B cell (primary cell): ENCODE measurements at regions not wholly inside any gene's neighbourhood (a gene's known extent, or its start where the extent isn't known, plus 50 kb on each side); places are given as distances from the start of the nearest gene placed in this dataset.
"Not testable (repeated sequence)": the region's sequence is repeated elsewhere in the genome, so short reads cannot be mapped to it uniquely, and the experiment has no call there.

ENCODE experiments used
- ATAC-seq: fragments of 200-7000 bp; cut with Tn5 transposase; one replicate; pipeline ENCODE4 v1.10.0; 2021; ENCODE audit warnings: low read depth, mild to moderate bottlenecking, moderate number of reproducible peaks, moderate library complexity
- CTCF ChIA-PET: fragments of 350-600 bp; sonication (Branson Sonifier 250); formaldehyde crosslinking; loops from one replicate; lab custom pipeline; 2021; ENCODE audit warnings: antibody characterized with exemption, inconsistent platforms; lab: Charles Lee
- POLR2A ChIA-PET: fragments of 350-600 bp; sonication (Branson Sonifier 250); formaldehyde crosslinking; loops from one replicate; lab custom pipeline; 2021; ENCODE audit warnings: antibody characterized with exemption; lab: Charles Lee
- DNase-seq: peaks from one replicate; pipeline ENCODE4 v3.0.0; 2013
- H2AFZ ChIP-seq: 2 replicates; pipeline ENCODE4 v1.6.1; 2012; ENCODE audit warnings: mild to moderate bottlenecking, low read depth, low read length; ENCODE audit not compliant: insufficient read depth, poor library complexity, severe bottlenecking
- H3K27ac ChIP-seq, 2 donors: 1 replicate in 1 of 2; 2 replicates in 1 of 2; pipeline ENCODE4 v1.5.1; 2012 to 2013; ENCODE audit warnings: low read length in 2 of 2, mild to moderate bottlenecking in 2 of 2, moderate library complexity in 1 of 2
- H3K27me3 ChIP-seq, 4 experiments: fragments of 200-600 bp in 1 of 4; sonication (generic) in 1 of 4; replicated peaks in 1 of 4; 1 replicate in 2 of 4; 2 replicates in 2 of 4; pipeline versions ENCODE4 v1.6.1 to v1.7.0; 2013 to 2016; ENCODE audit warnings: low read length in 3 of 4, mild to moderate bottlenecking in 2 of 4, mixed read lengths in 1 of 4, moderate library complexity in 1 of 4; ENCODE audit not compliant: insufficient read depth in 4 of 4, control insufficient read depth in 3 of 4; ENCODE audit errors: control extremely low read depth in 1 of 4
- H3K36me3 ChIP-seq, 2 experiments: replicated peaks in 1 of 2; 1 replicate in 1 of 2; 2 replicates in 1 of 2; pipeline versions ENCODE4 v1.6.1 to v1.7.1; 2013; ENCODE audit warnings: low read length in 1 of 2; ENCODE audit not compliant: insufficient read depth in 2 of 2, control insufficient read depth in 1 of 2; ENCODE audit errors: control extremely low read depth in 1 of 2, extremely low read depth in 1 of 2
- H3K4me1 ChIP-seq, 2 donors: fragments of 200-600 bp in 1 of 2; sonication (generic) in 1 of 2; 1 replicate in 1 of 2; 2 replicates in 1 of 2; pipeline versions ENCODE4 v1.5.1 to v1.6.1; 2013 to 2017; ENCODE audit warnings: low read length in 2 of 2; ENCODE audit not compliant: control insufficient read depth in 2 of 2, insufficient read depth in 2 of 2
- H3K4me2 ChIP-seq: replicated peaks from 2 replicates; pipeline ENCODE3; 2012; ENCODE audit warnings: mild to moderate bottlenecking, low read depth, low read length; ENCODE audit not compliant: poor library complexity, severe bottlenecking
- H3K4me3 ChIP-seq, 5 experiments: fragments of 200-600 bp in 1 of 5; sonication (generic) in 1 of 5; 1 replicate in 3 of 5; 2 replicates in 2 of 5; pipeline versions ENCODE4 v1.5.1 to v1.7.0; 2011 to 2016; ENCODE audit warnings: low read length in 4 of 5, mild to moderate bottlenecking in 4 of 5, low read depth in 2 of 5, control low read depth in 1 of 5, moderate library complexity in 1 of 5; ENCODE audit not compliant: insufficient read depth in 1 of 5; ENCODE audit errors: control extremely low read depth in 1 of 5, extremely low read depth in 1 of 5
- H3K79me2 ChIP-seq: fragments of 200-600 bp; sonication (generic); one replicate; pipeline ENCODE4 v1.6.0; 2016; ENCODE audit warnings: low read length; ENCODE audit not compliant: control insufficient read depth, insufficient read depth
- H3K9ac ChIP-seq: fragments of 200-600 bp; sonication (generic); 2 replicates; pipeline ENCODE4 v1.6.1; 2017; ENCODE audit warnings: mild to moderate bottlenecking, low read length, moderate library complexity
- H3K9me3 ChIP-seq, 3 donors: one replicate each; pipeline versions ENCODE4 v1.6.1 to v1.7.1; 2013; ENCODE audit warnings: low read length in 2 of 3; ENCODE audit not compliant: control insufficient read depth in 2 of 3, insufficient read depth in 1 of 3; ENCODE audit errors: control extremely low read depth in 1 of 3
- H4K20me1 ChIP-seq: 2 replicates; pipeline ENCODE4 v1.6.0; 2012; ENCODE audit warnings: mild to moderate bottlenecking, low read length; ENCODE audit not compliant: insufficient read depth, control insufficient read depth, poor library complexity, severe bottlenecking
- H3K27ac Mint-ChIP-seq: one replicate; pipeline ENCODE4 v1.8.0; 2021; ENCODE audit warnings: mixed read lengths
- H3K27me3 Mint-ChIP-seq: one replicate; pipeline ENCODE4 v1.8.0; 2021; ENCODE audit warnings: mixed read lengths
- H3K4me1 Mint-ChIP-seq: one replicate; pipeline ENCODE4 v1.8.0; 2021; ENCODE audit warnings: mixed read lengths
- H3K4me3 Mint-ChIP-seq: one replicate; pipeline ENCODE4 v1.8.0; 2021; ENCODE audit warnings: mixed read lengths
- H3K9me3 Mint-ChIP-seq: one replicate; pipeline ENCODE4 v1.8.0; 2022; ENCODE audit warnings: mixed read lengths; ENCODE audit not compliant: insufficient read depth
- EZH2 ChIP-seq: IDR thresholded peaks from 2 replicates; pipeline ENCODE4 v1.6.1; 2012; ENCODE audit warnings: borderline replicate concordance, low read depth, mild to moderate bottlenecking, moderate library complexity, low read length; ENCODE audit not compliant: insufficient read depth, poor library complexity, severe bottlenecking
- WGBS: methylation state at CpG from one replicate; pipeline ENCODE4 v1.1.5; 2013; ENCODE audit warnings: missing lambda C conversion rate; ENCODE audit not compliant: insufficient coverage; 5-methylcytosine and 5-hydroxymethylcytosine counted together
- intact Hi-C: fragments of 100-400 bp; cut with micrococcal nuclease; formaldehyde crosslinking; loops from one replicate; pipeline ENCODE4 v1.10.0; 2022
- TF ChIP-seq, protein P1 (sequence below): fragments of 200-600 bp; IDR thresholded peaks from one replicate; pipeline ENCODE4 v1.8.0; 2022; ENCODE audit warnings: antibody characterized with exemption, mild to moderate bottlenecking

DNA sequence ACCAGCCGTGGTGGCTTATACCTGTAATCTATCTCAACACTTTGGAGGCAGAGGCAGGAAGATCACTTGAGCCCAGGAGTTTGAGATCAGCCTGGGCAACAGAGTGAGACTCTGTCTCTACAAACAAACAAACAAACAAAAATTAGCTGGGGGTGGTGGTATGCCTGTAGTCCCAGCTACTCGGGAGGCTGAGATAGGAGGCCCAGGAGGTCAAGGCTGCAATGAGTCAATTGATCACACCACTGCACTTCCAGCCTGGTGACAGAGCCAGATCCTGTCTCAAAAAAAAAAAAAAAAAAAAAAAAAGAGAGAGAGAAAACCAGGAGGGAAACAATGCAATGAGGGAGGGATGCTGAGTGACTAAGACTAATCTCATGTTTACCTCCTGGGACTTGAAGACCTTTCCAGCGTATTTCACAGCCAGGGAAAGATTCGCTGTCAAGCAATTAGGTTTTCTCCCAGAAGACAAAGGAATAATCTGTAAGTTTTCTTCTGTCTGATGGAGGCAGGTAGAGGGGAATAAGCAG, 51.1 kb upstream of the MIER3 start:
- Histone ChIP-seq H3K27ac (no peak overlapping the region), H3K4me2 (no peak overlapping the region), H3K36me3 (no peaks in the 10 kb centered on the region), H3K79me2 (no peaks in the 10 kb centered on the region), H3K9ac (no peak overlapping the region), H4K20me1 (no peaks in the 10 kb centered on the region), H3K4me3 (no peak overlapping the region), H3K4me1 (peaks cover 8 to 11% of the 10 kb centered on the region in 2 donors), H3K27me3 (no peaks in the 10 kb centered on the region), H2AFZ (no peak overlapping the region), H3K9me3 (no peaks in the 10 kb centered on the region)
- ChIA-PET POLR2A (no interaction called here), CTCF (no interaction called here)
- ATAC-seq: no peak
- Mint-ChIP-seq H3K4me3 (no peak overlapping the region), H3K27ac (no peak overlapping the region), H3K27me3 (peaks cover 5% of the 10 kb centered on the region), H3K9me3 (no peaks in the 10 kb centered on the region), H3K4me1 (peaks cover 13% of the 10 kb centered on the region)
- 92% methylated on average over 2 of the region's 4 CpGs for WGBS
- TF ChIP-seq, protein P1, sequence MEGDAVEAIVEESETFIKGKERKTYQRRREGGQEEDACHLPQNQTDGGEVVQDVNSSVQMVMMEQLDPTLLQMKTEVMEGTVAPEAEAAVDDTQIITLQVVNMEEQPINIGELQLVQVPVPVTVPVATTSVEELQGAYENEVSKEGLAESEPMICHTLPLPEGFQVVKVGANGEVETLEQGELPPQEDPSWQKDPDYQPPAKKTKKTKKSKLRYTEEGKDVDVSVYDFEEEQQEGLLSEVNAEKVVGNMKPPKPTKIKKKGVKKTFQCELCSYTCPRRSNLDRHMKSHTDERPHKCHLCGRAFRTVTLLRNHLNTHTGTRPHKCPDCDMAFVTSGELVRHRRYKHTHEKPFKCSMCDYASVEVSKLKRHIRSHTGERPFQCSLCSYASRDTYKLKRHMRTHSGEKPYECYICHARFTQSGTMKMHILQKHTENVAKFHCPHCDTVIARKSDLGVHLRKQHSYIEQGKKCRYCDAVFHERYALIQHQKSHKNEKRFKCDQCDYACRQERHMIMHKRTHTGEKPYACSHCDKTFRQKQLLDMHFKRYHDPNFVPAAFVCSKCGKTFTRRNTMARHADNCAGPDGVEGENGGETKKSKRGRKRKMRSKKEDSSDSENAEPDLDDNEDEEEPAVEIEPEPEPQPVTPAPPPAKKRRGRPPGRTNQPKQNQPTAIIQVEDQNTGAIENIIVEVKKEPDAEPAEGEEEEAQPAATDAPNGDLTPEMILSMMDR: no peak
- no peak for TF ChIP-seq EZH2
- DNase-seq: no peak
- intact Hi-C loops: no loop called here

DNA sequence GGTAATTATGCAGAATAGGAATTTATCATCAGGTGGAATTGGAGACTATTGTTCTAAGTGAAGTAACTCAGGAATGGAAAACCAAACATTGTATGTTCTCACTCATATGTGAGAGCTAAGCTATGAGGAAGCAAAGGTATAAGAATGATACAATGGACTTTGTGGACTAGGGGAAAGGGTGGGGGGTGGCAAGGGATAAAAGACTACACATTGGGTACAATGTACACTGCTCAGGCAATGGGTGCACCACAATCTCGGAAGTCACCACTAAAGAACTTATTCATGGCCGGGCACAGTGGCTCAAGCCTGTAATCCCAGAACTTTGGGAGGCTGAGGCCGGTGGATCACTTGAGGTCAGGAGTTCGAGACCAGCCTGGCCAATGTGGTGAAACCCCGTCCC, 51.6 kb upstream of the MIER3 start:
- ATAC-seq, H3K27ac Mint-ChIP-seq, CTCF ChIA-PET, H3K27me3 ChIP-seq, H3K9me3 Mint-ChIP-seq, H3K9ac ChIP-seq, H3K79me2 ChIP-seq, H3K27me3 Mint-ChIP-seq, intact Hi-C loops, H3K36me3 ChIP-seq, H3K4me3 ChIP-seq, H3K27ac ChIP-seq, H3K4me2 ChIP-seq, H4K20me1 ChIP-seq, POLR2A ChIA-PET, H3K9me3 ChIP-seq, H2AFZ ChIP-seq, DNase-seq, H3K4me3 Mint-ChIP-seq: not testable (repeated sequence)
- whole genome bisulfite sequencing: 93% methylated on average over 4 of the region's 5 CpGs
- H3K4me1 Mint-ChIP-seq: peaks cover 13% of the 10 kb centered on the region
- H3K4me1 ChIP-seq: peaks cover 8 to 11% of the 10 kb centered on the region in 2 donors
